ENCODE measurements at regions not wholly inside any gene's neighbourhood (a gene's known extent, or its start where the extent isn't known, plus 50 kb on each side); places are given as distances from the start of the nearest gene placed in this dataset.

GRCh38 chr5:100691085-100691484, 155.9 kb downstream of the FAM174A start:
- H3K4me1 ChIP-seq (ENCODE audit: insufficient read depth, low read length, poor library complexity, severe bottlenecking) = peaks cover 19% of the 10 kb centered on the region
- no peaks in the 10 kb centered on the region for H4K20me1 ChIP-seq (ENCODE audit: insufficient read depth, low read length, poor library complexity, severe bottlenecking)
- no peak overlapping the region for H3K4me2 ChIP-seq (ENCODE audit: low read depth, low read length, poor library complexity, severe bottlenecking)
- no peak overlapping the region for H2AFZ ChIP-seq (ENCODE audit: low read length)
- no peaks in the 10 kb centered on the region for H3K79me2 ChIP-seq (ENCODE audit: insufficient read depth, low read length)
- H3K9me3 ChIP-seq (ENCODE audit: insufficient read depth, low read depth, low read length) = no peaks in the 10 kb centered on the region
- TF ChIP-seq EZH2phosphoT487 (IDR thresholded peaks at IDR 0.05; ENCODE audit: borderline replicate concordance) (no peak), CTCF (conservative IDR thresholded peaks at IDR 0.05; ENCODE audit: low read length) (no peak)
- no peaks in the 10 kb centered on the region for H3F3A ChIP-seq (ENCODE audit: low read depth)
- no peaks in the 10 kb centered on the region for H3K27me3 ChIP-seq (ENCODE audit: insufficient read depth, low read length, poor library complexity, severe bottlenecking)
- H3K36me3 ChIP-seq (ENCODE audit: insufficient read depth, low read length) = no peaks in the 10 kb centered on the region
- no peak overlapping the region for H3K4me3 ChIP-seq (ENCODE audit: low read length, poor library complexity, severe bottlenecking)
- no peak overlapping the region for H3K9ac ChIP-seq (ENCODE audit: low read depth, low read length, poor library complexity, severe bottlenecking)
- no peaks in the 10 kb centered on the region for H3K9me2 ChIP-seq (replicated peaks; ENCODE audit: low read depth, low read length)

DNA sequence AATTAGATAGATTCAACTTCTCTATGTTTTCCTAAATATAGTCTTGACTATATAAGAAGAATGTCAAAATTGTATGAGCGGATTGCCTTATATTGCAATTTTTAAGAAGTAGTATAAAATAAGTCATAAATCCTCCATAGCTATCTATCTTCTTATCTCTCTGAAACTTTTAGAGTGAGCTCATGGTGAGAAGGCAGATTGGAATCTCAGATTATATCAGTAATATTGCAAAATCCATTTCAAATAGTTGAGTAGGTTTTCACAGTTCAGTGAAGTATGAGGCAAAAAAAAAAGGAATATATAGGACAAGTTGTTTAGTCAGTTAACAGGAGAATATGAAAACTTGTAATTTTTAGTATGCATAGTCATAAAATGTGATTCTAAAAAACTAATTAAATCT, 156.4 kb downstream of the FAM174A start:
- no peaks in the 10 kb centered on the region for H3K9me2 ChIP-seq (replicated peaks; ENCODE audit: low read depth, low read length)
- no peaks in the 10 kb centered on the region for H4K20me1 ChIP-seq (ENCODE audit: insufficient read depth, low read length, poor library complexity, severe bottlenecking)
- no peaks in the 10 kb centered on the region for H3K9me3 ChIP-seq (ENCODE audit: insufficient read depth, low read depth, low read length)
- H3K4me1 ChIP-seq (ENCODE audit: insufficient read depth, low read length, poor library complexity, severe bottlenecking) = peaks cover 21% of the 10 kb centered on the region
- no peak overlapping the region for H3K9ac ChIP-seq (ENCODE audit: low read depth, low read length, poor library complexity, severe bottlenecking)
- no peaks in the 10 kb centered on the region for H3K79me2 ChIP-seq (ENCODE audit: insufficient read depth, low read length)
- H3K4me3 ChIP-seq (ENCODE audit: low read length, poor library complexity, severe bottlenecking) = no peak overlapping the region
- TF ChIP-seq EZH2phosphoT487 (IDR thresholded peaks at IDR 0.05; ENCODE audit: borderline replicate concordance) (no peak), CTCF (conservative IDR thresholded peaks at IDR 0.05; ENCODE audit: low read length) (no peak)
- H2AFZ ChIP-seq (ENCODE audit: low read length) = no peak overlapping the region
- H3F3A ChIP-seq (ENCODE audit: low read depth) = no peaks in the 10 kb centered on the region
- H3K27me3 ChIP-seq (ENCODE audit: insufficient read depth, low read length, poor library complexity, severe bottlenecking) = no peaks in the 10 kb centered on the region
- H3K4me2 ChIP-seq (ENCODE audit: low read depth, low read length, poor library complexity, severe bottlenecking) = no peak overlapping the region
- H3K36me3 ChIP-seq (ENCODE audit: insufficient read depth, low read length) = no peaks in the 10 kb centered on the region

DNA sequence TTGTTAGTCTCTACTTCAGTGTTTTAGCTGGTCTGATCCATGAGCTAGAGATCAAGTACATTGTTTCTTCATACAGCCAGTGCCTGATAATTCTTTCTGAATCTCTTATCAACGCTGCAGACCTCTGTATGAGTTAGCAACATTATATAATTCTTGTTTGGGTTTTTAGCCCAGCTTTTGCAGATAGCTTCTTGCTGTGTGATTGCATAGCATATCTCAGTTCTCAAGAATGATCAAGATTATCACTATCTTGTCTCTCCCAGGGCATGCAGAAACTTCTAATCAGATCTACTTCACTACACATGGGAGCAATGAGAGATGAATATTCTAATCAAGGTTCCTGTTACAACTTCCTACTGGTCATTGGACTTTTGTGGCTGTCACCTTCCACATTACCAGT, 158.3 kb downstream of the FAM174A start:
- H3K4me3 ChIP-seq (ENCODE audit: low read length, poor library complexity, severe bottlenecking) = no peak overlapping the region
- H3K36me3 ChIP-seq (ENCODE audit: insufficient read depth, low read length) = no peaks in the 10 kb centered on the region
- no peaks in the 10 kb centered on the region for H3K9me3 ChIP-seq (ENCODE audit: insufficient read depth, low read depth, low read length)
- H3F3A ChIP-seq (ENCODE audit: low read depth) = no peaks in the 10 kb centered on the region
- H3K4me2 ChIP-seq (ENCODE audit: low read depth, low read length, poor library complexity, severe bottlenecking) = no peak overlapping the region
- no peaks in the 10 kb centered on the region for H3K9me2 ChIP-seq (replicated peaks; ENCODE audit: low read depth, low read length)
- no peak overlapping the region for H3K9ac ChIP-seq (ENCODE audit: low read depth, low read length, poor library complexity, severe bottlenecking)
- no peaks in the 10 kb centered on the region for H3K27me3 ChIP-seq (ENCODE audit: insufficient read depth, low read length, poor library complexity, severe bottlenecking)
- H2AFZ ChIP-seq (ENCODE audit: low read length) = peak overlapping the region; percentile 64; the same call in 1 of the 2 replicates
- no peaks in the 10 kb centered on the region for H4K20me1 ChIP-seq (ENCODE audit: insufficient read depth, low read length, poor library complexity, severe bottlenecking)
- TF ChIP-seq CTCF (conservative IDR thresholded peaks at IDR 0.05; ENCODE audit: low read length) (no peak), EZH2phosphoT487 (IDR thresholded peaks at IDR 0.05; ENCODE audit: borderline replicate concordance) (no peak)
- H3K4me1 ChIP-seq (ENCODE audit: insufficient read depth, low read length, poor library complexity, severe bottlenecking) = peaks cover 21% of the 10 kb centered on the region
- H3K79me2 ChIP-seq (ENCODE audit: insufficient read depth, low read length) = no peaks in the 10 kb centered on the region
